Left lung (tissue), 4 donors: ENCODE measurements at regions not wholly inside any gene's neighbourhood (a gene's known extent, or its start where the extent isn't known, plus 50 kb on each side); places are given as distances from the start of the nearest gene placed in this dataset.
A peak's percentile ranks its signal among the peaks of the same experiment; 100 is the strongest.

ENCODE experiments used
- ATAC-seq: fragments of 200-7000 bp; cut with Tn5 transposase; one replicate; pipeline ENCODE4 v1.9.1; 2020; ENCODE audit warnings: moderate library complexity
- DNase-seq, 4 donors: peaks; one replicate each; pipeline ENCODE4 v3.0.0-alpha.2; 2013 to 2020
- H3K27ac ChIP-seq, 2 donors: fragments of 200-600 bp; sonication (generic) in 1 of 2; one replicate each; pipeline versions ENCODE4 v1.5.0 to v1.8.0; 2020 to 2021
- H3K27me3 ChIP-seq, 2 donors: fragments of 200-600 bp; sonication (generic) in 1 of 2; one replicate each; pipeline versions ENCODE4 v1.5.0 to v1.8.0; 2020 to 2021
- H3K36me3 ChIP-seq, 2 donors: fragments of 200-600 bp; sonication (generic) in 1 of 2; one replicate each; pipeline versions ENCODE4 v1.5.0 to v1.8.0; 2020 to 2021
- H3K4me1 ChIP-seq, 2 donors: fragments of 200-600 bp; one replicate each; pipeline ENCODE4 v1.8.0; 2021
- H3K4me3 ChIP-seq, 2 donors: fragments of 200-600 bp; sonication (generic) in 1 of 2; one replicate each; pipeline versions ENCODE4 v1.5.0 to v1.8.0; 2020 to 2021; ENCODE audit warnings: mild to moderate bottlenecking in 1 of 2
- H3K9me3 ChIP-seq, 2 donors: fragments of 200-600 bp; sonication (generic) in 1 of 2; one replicate each; pipeline versions ENCODE4 v1.5.0 to v1.8.0; 2020 to 2021
- intact Hi-C, 2 donors: fragments of 100-400 bp; cut with DNase I; formaldehyde crosslinking; loops; one replicate each; pipeline versions ENCODE4 v1.11.2 to v1.14.2; 2022
- TF ChIP-seq, protein P1 (sequence below), 2 donors: fragments of 200-600 bp; sonication (generic) in 1 of 2; IDR thresholded peaks; one replicate each; pipeline versions ENCODE4 v1.5.0 to v1.8.0; 2021; ENCODE audit warnings: antibody characterized with exemption in 2 of 2
- donor health status: DM: no; HTN: yes; CAD: no.
- donor health status: DM: no; HTN: no; CAD: no.

DNA sequence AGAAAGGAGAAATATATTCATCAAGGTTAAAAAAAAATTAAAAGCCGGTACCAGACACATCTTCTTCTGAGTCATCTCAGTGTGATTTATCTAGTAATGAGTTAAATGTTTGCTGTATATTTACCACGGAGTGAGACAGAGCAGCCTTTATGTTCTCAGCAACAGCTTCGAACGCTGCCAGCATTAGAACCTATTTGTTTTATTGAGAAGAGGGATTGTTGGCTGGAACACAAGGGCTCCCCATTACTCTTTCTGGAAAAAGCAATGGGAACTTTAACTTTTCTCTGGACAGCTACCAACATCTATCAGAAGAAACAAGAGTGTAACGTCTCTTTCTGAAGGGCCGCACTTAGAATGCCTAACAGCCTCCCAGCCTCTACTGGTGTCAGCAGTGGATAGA lies 105.3 kb upstream of the TAB2 start:
- Histone ChIP-seq H3K4me1 (peaks cover 0 to 14% of the 10 kb centered on the region in 2 donors), H3K27me3 (no peaks in the 10 kb centered on the region), H3K9me3 (no peaks in the 10 kb centered on the region), H3K36me3 (no peaks in the 10 kb centered on the region), H3K27ac (no peak overlapping the region), H3K4me3 (no peak overlapping the region)
- ATAC-seq (no peak), DNase-seq (peak in 2 of 4 donors; percentile 83 to 89)
- intact Hi-C loops, result no loop called here
- TF ChIP-seq, protein P1, sequence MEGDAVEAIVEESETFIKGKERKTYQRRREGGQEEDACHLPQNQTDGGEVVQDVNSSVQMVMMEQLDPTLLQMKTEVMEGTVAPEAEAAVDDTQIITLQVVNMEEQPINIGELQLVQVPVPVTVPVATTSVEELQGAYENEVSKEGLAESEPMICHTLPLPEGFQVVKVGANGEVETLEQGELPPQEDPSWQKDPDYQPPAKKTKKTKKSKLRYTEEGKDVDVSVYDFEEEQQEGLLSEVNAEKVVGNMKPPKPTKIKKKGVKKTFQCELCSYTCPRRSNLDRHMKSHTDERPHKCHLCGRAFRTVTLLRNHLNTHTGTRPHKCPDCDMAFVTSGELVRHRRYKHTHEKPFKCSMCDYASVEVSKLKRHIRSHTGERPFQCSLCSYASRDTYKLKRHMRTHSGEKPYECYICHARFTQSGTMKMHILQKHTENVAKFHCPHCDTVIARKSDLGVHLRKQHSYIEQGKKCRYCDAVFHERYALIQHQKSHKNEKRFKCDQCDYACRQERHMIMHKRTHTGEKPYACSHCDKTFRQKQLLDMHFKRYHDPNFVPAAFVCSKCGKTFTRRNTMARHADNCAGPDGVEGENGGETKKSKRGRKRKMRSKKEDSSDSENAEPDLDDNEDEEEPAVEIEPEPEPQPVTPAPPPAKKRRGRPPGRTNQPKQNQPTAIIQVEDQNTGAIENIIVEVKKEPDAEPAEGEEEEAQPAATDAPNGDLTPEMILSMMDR (IDR thresholded peaks at IDR 0.05), result no peak

DNA sequence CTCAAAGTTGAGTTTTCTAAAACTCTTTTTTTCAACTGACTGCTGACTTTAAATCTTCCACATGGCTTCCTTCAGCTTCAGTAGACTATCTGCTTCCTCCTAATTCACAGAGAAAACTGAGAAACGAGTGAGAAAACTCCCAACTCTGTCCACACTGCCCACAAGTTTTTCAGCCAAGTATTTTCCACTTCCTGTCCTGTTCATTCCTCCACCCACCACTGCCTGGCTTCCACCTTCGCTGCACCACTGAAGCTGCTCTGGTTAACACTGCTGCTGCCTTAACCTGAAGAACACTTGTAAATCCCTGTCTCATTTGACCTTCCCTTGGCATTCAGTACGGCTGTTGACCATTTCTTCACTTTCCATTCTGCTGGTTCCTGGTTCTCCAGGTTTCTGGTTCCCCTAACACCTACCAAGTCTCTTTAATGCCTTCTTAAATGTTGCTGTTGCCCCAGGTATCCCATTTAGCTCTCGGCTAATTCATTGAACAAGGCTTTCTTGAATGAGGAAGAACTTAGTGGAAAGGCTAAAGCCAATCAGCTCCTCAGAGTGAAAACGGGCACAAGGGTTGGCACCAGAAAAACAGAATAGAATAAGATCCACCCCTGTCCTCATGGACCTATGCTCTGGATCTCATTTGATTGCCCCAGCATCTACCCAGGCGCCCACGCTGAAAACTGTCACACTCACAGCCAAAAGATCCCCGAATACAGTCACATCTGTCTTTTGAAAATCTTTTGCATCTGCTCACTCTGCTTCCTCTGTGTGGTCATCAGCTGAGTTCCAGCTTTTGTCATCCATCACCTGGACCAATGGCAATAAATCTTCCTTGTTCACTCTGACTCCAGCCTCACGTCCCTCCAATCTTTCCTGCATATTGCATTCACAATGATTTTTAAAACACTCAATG lies 104.4 kb upstream of the TAB2 start:
- H3K36me3 ChIP-seq, result no peaks in the 10 kb centered on the region
- no peak for ATAC-seq
- intact Hi-C loops, result no loop called here
- TF ChIP-seq, protein P1 (IDR thresholded peaks at IDR 0.05), result no peak
- no peaks in the 10 kb centered on the region for H3K9me3 ChIP-seq
- no peak overlapping the region for H3K4me3 ChIP-seq
- DNase-seq, result no peak
- H3K27ac ChIP-seq, result no peak overlapping the region
- H3K27me3 ChIP-seq, result no peaks in the 10 kb centered on the region
- peaks cover 0 to 14% of the 10 kb centered on the region in 2 donors for H3K4me1 ChIP-seq

DNA sequence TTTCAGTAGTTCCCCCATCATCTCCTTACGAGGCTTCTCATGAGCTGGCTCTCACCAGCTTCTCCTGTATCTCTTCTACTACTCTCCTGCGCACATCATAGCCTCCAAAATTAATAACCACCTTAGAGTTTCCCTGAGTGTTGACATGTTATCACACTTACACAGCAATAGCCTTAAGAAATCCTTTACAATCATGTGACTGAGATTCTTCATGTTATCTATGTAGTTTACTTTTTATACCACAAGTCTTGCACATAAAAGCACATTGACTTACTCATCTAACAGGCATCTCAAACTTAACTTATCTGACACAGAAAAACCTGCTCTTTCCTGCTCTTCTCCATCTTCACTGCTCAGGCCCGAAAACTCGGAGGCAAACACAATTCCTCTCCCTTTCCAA lies 103.7 kb upstream of the TAB2 start:
- H3K4me3 ChIP-seq, result no peak overlapping the region
- DNase-seq (no peak), ATAC-seq (no peak)
- H3K9me3 ChIP-seq, result no peaks in the 10 kb centered on the region
- no peak overlapping the region for H3K27ac ChIP-seq
- H3K27me3 ChIP-seq, result no peaks in the 10 kb centered on the region
- H3K4me1 ChIP-seq, result peaks cover 0 to 14% of the 10 kb centered on the region in 2 donors
- H3K36me3 ChIP-seq, result no peaks in the 10 kb centered on the region
- TF ChIP-seq, protein P1 (IDR thresholded peaks at IDR 0.05), result no peak
- intact Hi-C loops, result no loop called here

DNA sequence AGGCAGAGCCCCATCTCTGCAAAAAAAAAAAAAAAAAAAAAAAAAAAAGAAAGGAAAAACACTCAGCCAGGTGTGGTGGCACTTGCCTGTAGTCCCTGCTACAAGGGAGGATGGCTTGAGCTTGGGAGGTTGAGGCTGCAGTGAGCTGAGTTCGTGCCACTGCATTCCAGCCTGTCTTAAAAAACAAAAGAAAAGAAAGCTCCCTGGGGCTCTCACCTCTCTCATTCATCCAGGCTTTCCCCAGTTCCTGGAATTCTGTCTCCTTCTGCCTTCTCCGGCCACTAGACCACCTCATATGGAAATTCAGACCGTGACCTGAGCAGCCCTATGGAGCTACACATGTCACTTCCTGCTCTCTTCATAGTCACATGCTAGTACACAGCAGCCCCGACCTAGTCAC lies 101.1 kb upstream of the TAB2 start:
- DNase-seq, result no peak
- intact Hi-C loops, result no loop called here
- TF ChIP-seq, protein P1 (IDR thresholded peaks at IDR 0.05), result no peak

DNA sequence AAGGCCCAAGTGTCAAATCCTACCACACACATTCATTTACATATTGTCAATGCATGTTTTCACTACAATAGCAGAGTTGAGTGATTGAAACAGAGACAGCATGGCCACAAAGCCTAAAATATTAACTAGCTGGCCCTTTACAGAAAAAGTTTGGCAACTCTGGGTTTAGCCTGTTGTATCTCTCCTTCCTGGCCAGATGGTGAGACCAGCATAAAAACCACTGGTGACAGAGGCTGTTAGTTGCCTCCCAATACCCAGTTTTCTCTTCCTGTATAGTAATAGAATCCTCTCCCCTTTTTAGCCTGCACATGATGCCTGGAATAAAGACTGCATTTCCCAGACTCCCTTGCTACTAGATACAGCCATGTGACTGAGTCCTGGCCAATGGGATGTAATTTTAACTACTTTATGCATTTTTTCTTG lies 100.0 kb upstream of the TAB2 start:
- no peak overlapping the region for H3K27ac ChIP-seq
- TF ChIP-seq, protein P1 (IDR thresholded peaks at IDR 0.05), result no peak
- H3K4me3 ChIP-seq, result no peak overlapping the region
- H3K27me3 ChIP-seq, result no peaks in the 10 kb centered on the region
- H3K36me3 ChIP-seq, result no peaks in the 10 kb centered on the region
- no peaks in the 10 kb centered on the region for H3K9me3 ChIP-seq
- no peak for DNase-seq
- peaks cover 0 to 2% of the 10 kb centered on the region in 2 donors for H3K4me1 ChIP-seq
- ATAC-seq, result no peak
- intact Hi-C loops, result no loop called here

More for the DNA sequence above, 101.1 kb upstream of the TAB2 start:
- no peak overlapping the region for H3K27ac ChIP-seq
- no peak for ATAC-seq
- no peaks in the 10 kb centered on the region for H3K36me3 ChIP-seq
- H3K4me1 ChIP-seq, result peaks cover 0 to 3% of the 10 kb centered on the region in 2 donors
- H3K4me3 ChIP-seq, result no peak overlapping the region
- no peaks in the 10 kb centered on the region for H3K9me3 ChIP-seq
- H3K27me3 ChIP-seq, result no peaks in the 10 kb centered on the region
